GM21737 (cell line): ENCODE measurements at regions not wholly inside any gene's neighbourhood (a gene's known extent, or its start where the extent isn't known, plus 50 kb on each side); places are given as distances from the start of the nearest gene placed in this dataset.

Experiments
- ATAC-seq: cut with Tn5 transposase; IDR thresholded peaks from one replicate; pipeline ENCODE4 v1.9.1; 2021; ENCODE audit warnings: mild to moderate bottlenecking, moderate library complexity; ENCODE audit not compliant: unreplicated experiment

DNA sequence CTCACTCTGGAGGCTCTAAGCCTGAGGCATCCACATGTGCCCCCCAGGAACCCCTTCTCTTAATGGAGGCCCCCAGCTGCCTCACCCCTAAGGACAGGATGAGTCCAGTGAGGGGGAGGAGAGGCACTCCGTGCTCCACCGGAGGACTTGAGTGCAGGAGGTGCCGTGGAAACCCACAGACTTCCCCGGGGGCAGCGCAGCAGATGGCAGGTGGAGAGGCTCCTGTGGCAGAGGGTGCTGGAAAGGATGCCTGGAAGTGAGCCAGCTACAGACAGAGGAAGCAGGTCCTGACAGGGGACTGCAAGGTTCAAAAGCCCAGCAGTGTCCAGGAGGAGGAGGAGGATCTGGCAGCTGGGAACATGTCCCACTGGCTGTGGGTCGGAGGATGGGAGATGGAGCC is 1384.0 kb downstream of the TBC1D22A start:
- ATAC-seq = no peak

DNA sequence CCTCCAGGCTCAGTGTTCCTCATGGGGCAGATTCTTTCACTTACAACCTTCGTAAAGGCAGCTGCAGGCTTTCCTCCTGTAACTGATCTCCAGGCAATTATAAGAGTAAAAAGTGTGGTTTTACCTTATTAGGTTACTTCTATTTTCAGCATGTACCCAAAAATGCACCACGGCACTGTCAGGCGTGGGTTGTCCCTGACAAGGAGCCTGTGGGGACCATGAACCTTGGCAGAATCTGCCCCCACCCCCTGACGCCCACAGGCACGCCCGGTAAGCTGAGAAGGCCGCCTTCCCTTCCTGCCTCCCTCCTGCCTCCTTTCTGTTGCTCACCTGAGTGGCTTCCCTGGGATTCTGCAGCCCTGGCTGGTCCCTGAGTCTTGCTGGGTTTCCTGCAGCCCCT is 1383.3 kb downstream of the TBC1D22A start:
- no peak for ATAC-seq

GRCh38 chr22:48144318-48144717 is 1381.9 kb downstream of the TBC1D22A start:
- no peak for ATAC-seq

GRCh38 chr22:48143856-48144255 is 1381.4 kb downstream of the TBC1D22A start:
- no peak for ATAC-seq

DNA sequence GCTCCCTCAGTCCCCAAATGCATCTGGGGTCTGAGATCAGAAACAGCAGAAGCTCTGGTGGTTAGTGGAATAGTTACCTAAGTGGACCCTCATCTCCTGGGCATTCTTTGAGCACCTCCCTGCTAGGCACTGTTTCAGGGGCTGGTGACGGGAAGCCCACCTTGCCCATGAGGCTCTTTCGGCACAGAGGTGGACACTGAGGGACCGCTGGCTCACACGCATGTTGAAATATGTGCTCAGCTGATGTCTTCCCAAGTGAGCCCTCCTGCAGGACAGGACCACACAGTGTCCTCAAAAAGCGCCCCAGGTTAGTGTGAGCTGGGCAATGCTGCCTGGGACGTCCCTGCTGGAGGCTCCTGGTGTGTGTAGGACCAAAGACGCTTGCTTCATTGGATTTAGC is 1379.9 kb downstream of the TBC1D22A start:
- no peak for ATAC-seq

DNA sequence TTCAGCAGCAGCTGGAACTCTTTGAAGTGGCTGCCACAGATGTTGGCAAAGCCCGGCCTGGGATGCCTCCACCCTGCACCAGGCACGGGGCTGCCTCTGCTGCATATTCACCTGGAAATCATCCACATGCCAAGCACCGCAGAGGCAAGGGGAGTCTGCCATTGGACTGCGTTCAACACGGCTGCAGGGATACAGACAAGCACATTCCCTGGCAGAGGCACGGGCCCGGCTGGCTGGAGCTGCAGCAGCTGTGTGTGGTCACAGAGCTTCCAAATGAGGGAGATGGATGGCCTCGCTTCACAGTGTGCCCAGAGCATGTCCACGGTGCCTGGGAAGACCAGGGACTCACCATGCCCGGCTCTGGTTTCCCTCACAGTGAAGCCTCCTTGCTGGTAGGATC is 1378.9 kb downstream of the TBC1D22A start:
- no peak for ATAC-seq

- no peak for ATAC-seq
These were observed 1377.9 kb downstream of the TBC1D22A start for GRCh38 chr22:48140261-48140813.

DNA sequence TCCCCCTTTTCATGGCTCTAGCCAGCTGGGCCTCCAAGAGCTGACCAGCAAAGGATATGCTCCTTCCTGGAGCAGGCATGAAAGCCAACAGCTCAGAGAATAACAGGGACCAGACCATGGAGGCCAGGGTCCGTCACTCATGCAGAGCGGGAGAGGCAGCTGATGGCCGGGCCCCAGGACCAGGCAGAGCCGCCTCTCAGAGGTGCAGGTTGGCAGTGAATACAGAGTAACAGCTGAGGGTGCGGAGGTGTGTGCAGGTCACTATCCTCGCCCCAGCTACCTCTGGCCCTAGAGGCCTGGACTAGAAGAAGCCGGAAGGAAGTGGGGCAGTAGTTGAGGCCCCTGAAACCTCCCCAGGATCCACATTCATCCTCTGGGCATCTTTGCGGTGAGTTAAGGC is 1377.3 kb downstream of the TBC1D22A start:
- ATAC-seq = no peak

DNA sequence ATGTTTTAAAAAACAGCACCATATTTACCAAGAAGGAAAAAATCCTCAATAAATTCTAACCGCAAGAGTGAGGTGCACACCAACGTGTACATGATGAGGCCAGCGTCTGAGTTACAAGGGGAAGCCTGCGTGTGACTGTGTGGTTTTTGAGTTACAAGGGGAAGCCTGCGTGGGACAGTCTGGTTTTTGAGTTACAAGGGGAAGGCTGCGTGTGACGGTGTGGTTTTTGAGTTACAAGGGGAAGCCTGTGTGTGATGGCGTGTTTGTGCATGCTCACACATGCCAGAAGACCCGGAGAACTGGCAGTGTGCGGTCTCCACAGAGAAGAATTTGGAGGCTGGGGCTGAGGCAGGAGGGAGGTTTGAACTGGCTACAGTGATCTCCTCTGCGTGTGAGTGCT is 1376.4 kb downstream of the TBC1D22A start:
- no peak for ATAC-seq

DNA sequence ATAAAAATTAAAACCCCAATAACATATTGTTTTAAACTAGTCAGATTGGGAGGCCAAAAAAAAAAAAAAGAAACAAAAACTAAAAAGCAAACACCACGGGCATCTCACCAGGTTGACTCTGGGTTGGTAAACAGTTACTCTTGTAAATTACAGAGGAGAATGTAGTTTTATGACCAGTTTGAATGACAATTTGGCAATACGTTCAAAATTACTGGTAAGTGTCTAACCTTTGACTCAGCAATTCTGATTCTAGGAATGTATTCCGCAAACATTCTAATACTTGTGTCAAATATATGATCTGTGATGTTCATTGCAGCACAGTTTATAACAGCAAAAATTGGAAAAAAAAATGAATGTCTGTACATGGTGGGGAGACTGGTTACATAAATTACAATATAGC is 1376.0 kb downstream of the TBC1D22A start:
- ATAC-seq = no peak

- ATAC-seq = no peak
These were observed 1375.2 kb downstream of the TBC1D22A start for GRCh38 chr22:48137640-48138039.

GRCh38 chr22:48135592-48135991 is 1373.1 kb downstream of the TBC1D22A start:
- ATAC-seq = no peak

DNA sequence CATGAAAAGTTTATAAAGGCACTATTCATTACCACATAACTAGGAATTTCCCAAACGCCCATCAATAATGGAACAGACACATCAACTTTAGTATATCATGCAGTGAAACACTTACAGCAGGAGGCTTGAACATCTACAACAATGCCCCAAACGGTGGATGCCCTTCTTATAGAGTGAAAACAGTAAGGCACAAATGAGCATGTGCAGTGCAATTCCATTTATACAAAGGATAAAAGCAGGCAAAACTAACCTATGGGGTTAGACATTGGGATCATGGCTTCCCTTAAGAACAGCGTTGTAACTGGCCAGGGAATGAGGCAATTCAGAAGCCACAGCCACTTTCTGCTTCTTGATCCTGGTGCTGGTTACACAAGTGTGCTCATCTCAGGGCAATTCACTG is 1363.0 kb downstream of the TBC1D22A start:
- ATAC-seq = no peak

GRCh38 chr22:48121984-48122383 is 1359.5 kb downstream of the TBC1D22A start:
- no peak for ATAC-seq

DNA sequence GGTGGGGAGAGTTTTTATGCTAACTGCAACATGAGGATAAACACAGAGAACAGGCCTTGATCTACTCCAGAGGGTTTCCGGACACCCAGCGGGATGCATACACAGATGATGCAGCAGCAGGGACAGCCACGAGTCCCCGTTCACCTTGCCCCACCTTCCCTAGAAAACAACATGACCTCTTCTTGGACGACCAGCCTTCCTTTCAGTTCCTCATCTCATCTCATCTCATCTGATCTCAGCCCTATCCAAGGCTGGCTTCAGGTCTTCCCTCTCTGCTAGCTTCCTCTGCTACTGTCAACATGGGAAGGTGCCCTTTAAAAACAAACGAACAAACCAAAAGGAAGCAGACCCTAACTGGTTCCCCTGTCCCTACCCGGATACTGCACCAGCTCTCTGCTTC is 1356.2 kb downstream of the TBC1D22A start:
- no peak for ATAC-seq

DNA sequence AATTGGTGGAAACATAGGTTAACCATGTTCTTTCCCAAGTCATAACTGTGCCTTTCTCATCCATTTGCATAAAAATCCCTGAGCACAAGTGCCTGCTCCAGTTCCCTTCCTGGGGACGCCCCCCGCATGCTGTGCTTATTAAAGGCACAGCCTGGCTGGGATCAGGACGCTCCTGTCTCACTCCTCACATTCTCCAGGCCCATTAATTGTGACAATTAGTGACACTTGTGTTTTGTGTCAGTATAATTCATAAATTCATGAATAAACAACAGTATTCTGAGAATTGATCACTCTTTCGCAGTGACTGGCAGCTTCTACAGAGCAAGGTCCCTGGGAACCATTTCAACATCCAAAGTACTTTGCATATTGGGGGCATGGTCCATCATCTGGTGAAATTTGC is 1354.4 kb downstream of the TBC1D22A start:
- ATAC-seq = no peak

DNA sequence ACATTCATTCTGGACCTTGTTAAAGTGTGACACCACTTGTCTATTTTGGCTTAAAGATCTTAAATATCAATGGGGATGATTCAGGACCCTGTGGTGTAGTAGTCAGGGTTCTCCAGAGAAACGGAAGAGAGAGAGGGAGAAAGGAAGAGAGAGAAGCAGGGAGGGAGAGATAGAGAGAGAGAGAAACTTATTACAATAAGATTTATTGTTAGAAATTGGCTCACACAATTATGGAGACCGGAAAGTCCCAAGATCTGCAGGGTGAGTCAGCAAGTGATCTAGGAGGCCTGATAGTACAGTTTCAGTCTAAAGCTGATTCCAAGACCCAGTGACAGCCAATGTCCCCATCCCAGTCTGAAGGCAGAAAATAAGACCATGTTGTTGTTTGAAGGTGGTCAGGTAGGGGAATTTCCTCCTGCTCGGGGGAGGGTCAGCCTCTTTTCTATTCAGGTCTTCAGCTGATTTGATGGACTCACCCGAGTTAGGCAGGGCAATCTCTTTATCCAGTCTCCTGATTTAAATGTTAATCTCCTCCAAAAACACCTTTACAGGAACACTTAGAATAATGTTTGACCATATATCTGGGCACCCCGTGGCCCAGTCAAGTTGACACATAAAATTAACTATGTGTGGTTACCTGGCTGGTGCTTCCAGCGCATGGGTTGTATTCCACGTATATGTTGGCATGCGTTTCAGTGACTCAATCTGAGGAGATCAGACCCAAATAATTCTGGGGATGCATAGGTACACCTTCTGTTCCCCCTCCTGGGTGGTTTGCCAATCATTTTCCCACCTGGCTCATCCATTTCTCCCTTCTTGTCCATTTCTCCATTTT is 1350.5 kb downstream of the TBC1D22A start:
- no peak for ATAC-seq

DNA sequence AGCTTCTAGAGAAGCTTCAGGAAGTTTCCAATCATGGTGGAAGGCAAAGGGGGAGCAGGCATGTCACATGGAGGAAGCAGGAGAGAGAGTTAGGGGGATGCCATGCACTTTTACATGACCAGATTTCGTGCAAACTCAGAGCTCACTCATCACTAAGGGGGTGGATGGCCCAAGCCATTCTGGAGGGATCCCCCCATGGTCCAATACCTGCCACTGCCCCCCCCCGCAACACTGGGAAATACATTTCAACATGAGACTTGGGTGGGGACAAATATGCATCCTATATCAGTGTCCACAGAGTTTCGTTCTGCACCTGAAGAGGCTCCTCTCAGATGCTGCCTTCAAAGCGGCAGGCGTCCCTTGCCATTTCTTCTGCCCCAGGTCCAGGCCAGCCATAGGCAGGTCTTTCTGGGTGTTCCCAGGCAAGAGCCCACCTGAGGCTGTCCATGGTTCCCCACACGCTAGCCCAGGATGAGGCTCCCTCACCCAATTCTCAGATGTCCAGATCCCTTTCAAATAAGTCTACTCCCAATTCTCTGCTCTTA is 1344.3 kb downstream of the TBC1D22A start:
- no peak for ATAC-seq

- ATAC-seq = no peak
These were observed 1343.8 kb downstream of the TBC1D22A start for GRCh38 chr22:48106215-48106614.

- ATAC-seq = no peak
These were observed 1342.8 kb downstream of the TBC1D22A start for GRCh38 chr22:48105259-48105658.

GRCh38 chr22:48104766-48105165 is 1342.3 kb downstream of the TBC1D22A start:
- ATAC-seq = no peak

DNA sequence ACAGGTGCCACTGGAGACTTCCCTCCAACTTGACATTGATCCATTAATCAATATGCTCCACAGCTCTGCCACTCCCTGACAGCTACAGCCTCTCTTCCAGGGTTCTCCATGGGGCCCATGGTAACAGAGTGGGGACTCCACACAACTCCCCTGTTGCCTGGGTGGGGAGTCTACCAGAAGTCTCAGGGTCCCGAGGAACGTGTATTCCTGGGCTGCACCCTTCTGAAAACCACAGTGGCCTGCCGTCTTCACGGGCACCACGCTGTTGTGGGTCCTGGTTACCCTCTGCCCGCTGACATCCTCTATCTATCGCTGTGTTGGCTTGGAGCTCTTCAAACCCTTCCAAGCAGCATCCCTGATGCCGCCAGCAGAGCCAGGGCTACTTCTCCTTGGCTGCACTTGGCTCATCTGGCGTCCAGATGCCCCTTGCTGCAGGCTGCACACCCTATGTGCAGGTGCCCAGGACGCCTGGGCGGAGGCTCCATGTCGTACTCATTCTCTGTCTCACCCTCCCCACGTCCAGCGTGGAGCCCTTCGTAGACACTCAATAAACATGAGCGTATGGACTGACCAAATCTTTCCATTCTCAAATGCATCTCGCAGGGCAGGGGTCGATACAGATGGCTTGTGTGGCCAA is 1341.8 kb downstream of the TBC1D22A start:
- no peak for ATAC-seq
